Activated CD4-positive, alpha-beta T cell treated with anti-CD3 and anti-CD28 coated beads, Interleukin-2, amount 10 ng/mL, durations not matched to agents 24 days and 14 days (primary cell): ENCODE measurements at regions not wholly inside any gene's neighbourhood (a gene's known extent, or its start where the extent isn't known, plus 50 kb on each side); places are given as distances from the start of the nearest gene placed in this dataset.

Experiments
- DNase-seq: peaks from one replicate; pipeline ENCODE4 v3.0.0; 2022
- H3K27ac Mint-ChIP-seq: one replicate; pipeline ENCODE4 v1.8.0; 2022; ENCODE audit warnings: mild to moderate bottlenecking, mixed read lengths
- H3K27me3 Mint-ChIP-seq: one replicate; pipeline ENCODE4 v1.8.0; 2022; ENCODE audit warnings: mixed read lengths
- H3K36me3 Mint-ChIP-seq: one replicate; pipeline ENCODE4 v1.8.0; 2022; ENCODE audit warnings: low read depth, mild to moderate bottlenecking, mixed read lengths
- H3K4me1 Mint-ChIP-seq: one replicate; pipeline ENCODE4 v1.8.0; 2021; ENCODE audit warnings: mixed read lengths
- H3K4me3 Mint-ChIP-seq: one replicate; pipeline ENCODE4 v1.8.0; 2022; ENCODE audit warnings: mild to moderate bottlenecking, moderate library complexity, mixed read lengths
- H3K9me3 Mint-ChIP-seq: one replicate; pipeline ENCODE4 v1.8.0; 2021; ENCODE audit warnings: mixed read lengths
- intact Hi-C: fragments of 100-400 bp; cut with micrococcal nuclease; formaldehyde crosslinking; loops from one replicate; pipeline ENCODE4 v1.15.1; 2023

DNA sequence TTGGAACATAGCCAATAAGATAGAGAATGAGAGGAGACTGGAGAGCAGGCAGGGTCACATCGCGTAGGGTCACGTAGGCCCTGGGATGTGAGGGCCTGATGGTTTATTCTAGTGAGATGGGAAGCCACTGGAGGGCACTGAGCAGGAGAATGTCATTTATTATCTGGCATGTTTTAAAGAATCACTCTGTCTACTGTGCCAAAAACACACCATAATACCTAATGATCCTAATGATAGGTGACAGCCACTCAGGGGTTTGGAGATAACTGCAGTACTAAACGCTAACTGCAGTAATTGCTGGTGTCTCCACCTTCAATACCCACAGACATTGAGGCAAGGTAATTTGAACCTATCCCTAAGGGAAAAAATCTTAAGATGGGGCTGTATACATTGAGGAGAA is 185.4 kb downstream of the TTLL7 start:
- H3K36me3 Mint-ChIP-seq: no peaks in the 10 kb centered on the region
- no peak for DNase-seq
- no peaks in the 10 kb centered on the region for H3K9me3 Mint-ChIP-seq
- no peak overlapping the region for H3K27ac Mint-ChIP-seq
- no peak overlapping the region for H3K4me3 Mint-ChIP-seq
- H3K27me3 Mint-ChIP-seq: no peaks in the 10 kb centered on the region
- intact Hi-C loops: no loop called here
- no peaks in the 10 kb centered on the region for H3K4me1 Mint-ChIP-seq

DNA sequence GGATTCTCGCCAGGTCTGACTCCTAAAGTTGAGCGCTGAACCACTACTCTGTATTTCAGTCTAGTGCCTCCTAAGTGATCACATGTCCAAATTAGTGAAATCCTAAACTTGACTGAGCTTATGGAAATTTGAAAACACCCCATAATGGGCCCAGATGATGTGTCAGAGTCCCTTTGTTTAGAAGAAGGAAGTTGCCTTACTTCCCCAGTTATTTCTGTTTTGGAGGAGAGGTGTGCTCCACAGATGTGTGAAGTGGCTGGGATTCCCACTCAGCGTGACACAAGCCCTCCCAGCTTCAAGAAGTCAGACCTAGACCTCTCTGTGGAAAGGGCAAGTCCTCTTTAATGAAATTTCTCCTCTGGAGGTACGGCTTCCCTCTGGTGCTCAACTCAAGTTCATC is 188.8 kb downstream of the TTLL7 start:
- Mint-ChIP-seq H3K27ac (no peak overlapping the region), H3K4me3 (no peak overlapping the region), H3K9me3 (no peaks in the 10 kb centered on the region), H3K27me3 (no peaks in the 10 kb centered on the region), H3K36me3 (no peaks in the 10 kb centered on the region), H3K4me1 (no peaks in the 10 kb centered on the region)
- intact Hi-C loops: no loop called here
- DNase-seq: no peak

GRCh38 chr1:83808536-83808935 is 190.4 kb downstream of the TTLL7 start:
- intact Hi-C loops: no loop called here
- H3K4me3 Mint-ChIP-seq: no peak overlapping the region
- H3K27me3 Mint-ChIP-seq: no peaks in the 10 kb centered on the region
- no peaks in the 10 kb centered on the region for H3K4me1 Mint-ChIP-seq
- no peak for DNase-seq
- no peak overlapping the region for H3K27ac Mint-ChIP-seq
- no peaks in the 10 kb centered on the region for H3K36me3 Mint-ChIP-seq
- H3K9me3 Mint-ChIP-seq: no peaks in the 10 kb centered on the region

- intact Hi-C loops: no loop called here
- Mint-ChIP-seq H3K9me3 (no peaks in the 10 kb centered on the region), H3K27me3 (no peaks in the 10 kb centered on the region), H3K4me3 (no peak overlapping the region), H3K27ac (no peak overlapping the region), H3K4me1 (no peaks in the 10 kb centered on the region), H3K36me3 (no peaks in the 10 kb centered on the region)
- DNase-seq: no peak
These were observed 191.1 kb downstream of the TTLL7 start for GRCh38 chr1:83807821-83808220.

GRCh38 chr1:83807231-83807630 is 191.7 kb downstream of the TTLL7 start:
- H3K4me3 Mint-ChIP-seq: no peak overlapping the region

GRCh38 chr1:83805921-83806320 is 193.0 kb downstream of the TTLL7 start:
- no peaks in the 10 kb centered on the region for H3K4me1 Mint-ChIP-seq
- no peak for DNase-seq
- intact Hi-C loops: no loop called here
- H3K27ac Mint-ChIP-seq: no peak overlapping the region
- no peaks in the 10 kb centered on the region for H3K9me3 Mint-ChIP-seq
- H3K4me3 Mint-ChIP-seq: no peak overlapping the region
- no peaks in the 10 kb centered on the region for H3K27me3 Mint-ChIP-seq
- H3K36me3 Mint-ChIP-seq: no peaks in the 10 kb centered on the region

More at GRCh38 chr1:83807231-83807630, 191.7 kb downstream of the TTLL7 start:
- Mint-ChIP-seq H3K27ac (no peak overlapping the region), H3K4me1 (no peaks in the 10 kb centered on the region), H3K36me3 (no peaks in the 10 kb centered on the region), H3K9me3 (no peaks in the 10 kb centered on the region), H3K27me3 (no peaks in the 10 kb centered on the region)
- no peak for DNase-seq
- intact Hi-C loops: no loop called here

- no peaks in the 10 kb centered on the region for H3K36me3 Mint-ChIP-seq
- intact Hi-C loops: no loop called here
- DNase-seq: no peak
- no peaks in the 10 kb centered on the region for H3K9me3 Mint-ChIP-seq
- no peaks in the 10 kb centered on the region for H3K4me1 Mint-ChIP-seq
- H3K27ac Mint-ChIP-seq: no peak overlapping the region
- H3K4me3 Mint-ChIP-seq: no peak overlapping the region
- H3K27me3 Mint-ChIP-seq: no peaks in the 10 kb centered on the region
These were observed 196.3 kb downstream of the TTLL7 start for GRCh38 chr1:83802460-83803152.

- Mint-ChIP-seq H3K27ac (no peak overlapping the region), H3K4me3 (no peak overlapping the region), H3K9me3 (no peaks in the 10 kb centered on the region), H3K4me1 (no peaks in the 10 kb centered on the region), H3K27me3 (no peaks in the 10 kb centered on the region), H3K36me3 (no peaks in the 10 kb centered on the region)
- DNase-seq: no peak
- intact Hi-C loops: no loop called here
These were observed 196.9 kb downstream of the TTLL7 start for GRCh38 chr1:83802023-83802422.

DNA sequence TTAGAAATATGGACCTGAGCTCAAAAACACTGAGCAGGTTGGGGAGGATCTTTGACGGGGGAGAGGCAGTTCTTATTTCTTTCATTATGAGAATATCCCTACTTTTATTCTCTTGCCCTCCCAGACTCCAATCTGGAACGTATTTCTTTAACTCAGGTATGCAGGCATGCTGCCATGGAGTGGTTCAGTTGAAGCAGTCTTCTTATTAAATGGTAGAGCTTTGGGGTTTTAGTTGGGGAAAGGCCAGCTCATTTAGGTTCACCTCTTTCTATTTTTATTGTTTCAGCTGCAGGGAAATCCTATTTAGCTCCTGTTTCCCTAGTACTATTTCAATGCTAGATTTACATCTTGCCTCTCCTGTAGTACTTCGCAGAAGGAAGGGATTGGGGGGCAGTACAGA is 198.9 kb downstream of the TTLL7 start:
- Mint-ChIP-seq H3K27me3 (no peaks in the 10 kb centered on the region), H3K9me3 (no peaks in the 10 kb centered on the region), H3K27ac (no peak overlapping the region), H3K4me1 (no peaks in the 10 kb centered on the region), H3K4me3 (no peak overlapping the region), H3K36me3 (no peaks in the 10 kb centered on the region)
- intact Hi-C loops: no loop called here
- no peak for DNase-seq

- Mint-ChIP-seq H3K4me3 (no peak overlapping the region), H3K27ac (no peak overlapping the region), H3K9me3 (no peaks in the 10 kb centered on the region), H3K4me1 (no peaks in the 10 kb centered on the region), H3K36me3 (no peaks in the 10 kb centered on the region), H3K27me3 (no peaks in the 10 kb centered on the region)
- no peak for DNase-seq
- intact Hi-C loops: no loop called here
These were observed 199.3 kb downstream of the TTLL7 start for GRCh38 chr1:83799594-83799993.

- H3K27me3 Mint-ChIP-seq: no peaks in the 10 kb centered on the region
- no peaks in the 10 kb centered on the region for H3K9me3 Mint-ChIP-seq
- no peak for DNase-seq
- intact Hi-C loops: no loop called here
- no peaks in the 10 kb centered on the region for H3K4me1 Mint-ChIP-seq
- H3K36me3 Mint-ChIP-seq: no peaks in the 10 kb centered on the region
- H3K27ac Mint-ChIP-seq: no peak overlapping the region
- H3K4me3 Mint-ChIP-seq: no peak overlapping the region
These were observed 200.0 kb downstream of the TTLL7 start for GRCh38 chr1:83798965-83799364.

DNA sequence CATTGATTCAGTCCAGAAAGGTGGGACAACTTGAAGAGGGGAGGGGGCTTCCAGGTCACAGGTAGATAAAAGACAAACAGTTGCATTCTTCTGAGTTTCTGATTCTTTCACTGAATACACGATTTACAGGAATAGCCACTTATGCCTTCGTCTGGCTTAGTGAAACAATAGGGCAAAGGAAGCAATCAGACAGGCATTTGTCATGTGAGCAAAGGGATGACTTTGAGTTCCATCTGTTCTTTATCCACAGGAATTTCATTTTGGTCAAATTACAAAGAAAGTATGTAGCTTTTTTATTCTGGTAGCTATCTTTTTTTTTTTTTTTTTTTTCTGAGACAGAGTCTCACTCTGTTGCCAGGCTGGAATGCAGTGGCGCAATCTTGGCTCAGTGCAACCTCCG is 202.5 kb downstream of the TTLL7 start:
- H3K4me3 Mint-ChIP-seq: no peak overlapping the region
- no peaks in the 10 kb centered on the region for H3K27me3 Mint-ChIP-seq
- H3K36me3 Mint-ChIP-seq: no peaks in the 10 kb centered on the region
- peaks cover 4% of the 10 kb centered on the region for H3K9me3 Mint-ChIP-seq
- no peaks in the 10 kb centered on the region for H3K4me1 Mint-ChIP-seq
- H3K27ac Mint-ChIP-seq: no peak overlapping the region
- intact Hi-C loops: no loop called here
- DNase-seq: no peak

- Mint-ChIP-seq H3K4me3 (no peak overlapping the region), H3K27ac (no peak overlapping the region), H3K36me3 (no peaks in the 10 kb centered on the region), H3K4me1 (no peaks in the 10 kb centered on the region), H3K27me3 (no peaks in the 10 kb centered on the region), H3K9me3 (peaks cover 4% of the 10 kb centered on the region)
- DNase-seq: no peak
- intact Hi-C loops: no loop called here
These were observed 204.5 kb downstream of the TTLL7 start for GRCh38 chr1:83794384-83794783.

- Mint-ChIP-seq H3K27ac (no peak overlapping the region), H3K36me3 (no peaks in the 10 kb centered on the region), H3K27me3 (no peaks in the 10 kb centered on the region), H3K4me1 (no peaks in the 10 kb centered on the region), H3K9me3 (peaks cover 4% of the 10 kb centered on the region), H3K4me3 (no peak overlapping the region)
- no peak for DNase-seq
- intact Hi-C loops: no loop called here
These were observed 207.0 kb downstream of the TTLL7 start for GRCh38 chr1:83791821-83792437.

GRCh38 chr1:83790446-83790845 is 208.5 kb downstream of the TTLL7 start:
- no peak for DNase-seq
- intact Hi-C loops: no loop called here
- H3K4me3 Mint-ChIP-seq: no peak overlapping the region

More at GRCh38 chr1:83790446-83790845, 208.5 kb downstream of the TTLL7 start:
- peaks cover 4% of the 10 kb centered on the region for H3K9me3 Mint-ChIP-seq
- no peak overlapping the region for H3K27ac Mint-ChIP-seq
- H3K4me1 Mint-ChIP-seq: no peaks in the 10 kb centered on the region
- H3K36me3 Mint-ChIP-seq: no peaks in the 10 kb centered on the region
- H3K27me3 Mint-ChIP-seq: no peaks in the 10 kb centered on the region
